GM12873 (cell line): ENCODE measurements at regions not wholly inside any gene's neighbourhood (a gene's known extent, or its start where the extent isn't known, plus 50 kb on each side); places are given as distances from the start of the nearest gene placed in this dataset.

Experiments used
- TF ChIP-seq, protein P1 (sequence below): IDR thresholded peaks from 2 replicates; pipeline ENCODE4 v1.5.1; 2012; ENCODE audit warnings: low read depth, mild to moderate bottlenecking, moderate library complexity, low read length, control low read depth; ENCODE audit not compliant: insufficient read depth; ENCODE audit errors: missing control alignments

DNA sequence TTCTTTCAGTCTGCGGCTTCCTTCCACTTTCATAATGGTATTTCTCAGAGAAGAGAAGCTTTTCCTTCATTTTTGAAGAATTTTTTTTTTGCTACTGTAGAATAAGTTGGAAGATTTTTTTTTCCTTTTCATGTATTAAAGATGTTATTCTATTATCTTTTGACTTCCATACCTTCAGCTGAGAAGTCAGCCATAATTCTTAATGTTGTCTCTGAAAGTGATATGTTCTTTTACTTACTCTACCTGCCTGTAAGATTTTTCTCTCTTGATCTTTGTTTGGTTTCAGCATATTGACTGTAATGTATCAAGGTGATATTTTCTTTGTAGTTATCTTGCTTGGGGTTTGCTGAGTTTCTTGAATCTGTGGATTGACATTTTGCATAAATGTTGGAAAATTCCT, 143.5 kb upstream of the TOX3 start:
- TF ChIP-seq, protein P1, sequence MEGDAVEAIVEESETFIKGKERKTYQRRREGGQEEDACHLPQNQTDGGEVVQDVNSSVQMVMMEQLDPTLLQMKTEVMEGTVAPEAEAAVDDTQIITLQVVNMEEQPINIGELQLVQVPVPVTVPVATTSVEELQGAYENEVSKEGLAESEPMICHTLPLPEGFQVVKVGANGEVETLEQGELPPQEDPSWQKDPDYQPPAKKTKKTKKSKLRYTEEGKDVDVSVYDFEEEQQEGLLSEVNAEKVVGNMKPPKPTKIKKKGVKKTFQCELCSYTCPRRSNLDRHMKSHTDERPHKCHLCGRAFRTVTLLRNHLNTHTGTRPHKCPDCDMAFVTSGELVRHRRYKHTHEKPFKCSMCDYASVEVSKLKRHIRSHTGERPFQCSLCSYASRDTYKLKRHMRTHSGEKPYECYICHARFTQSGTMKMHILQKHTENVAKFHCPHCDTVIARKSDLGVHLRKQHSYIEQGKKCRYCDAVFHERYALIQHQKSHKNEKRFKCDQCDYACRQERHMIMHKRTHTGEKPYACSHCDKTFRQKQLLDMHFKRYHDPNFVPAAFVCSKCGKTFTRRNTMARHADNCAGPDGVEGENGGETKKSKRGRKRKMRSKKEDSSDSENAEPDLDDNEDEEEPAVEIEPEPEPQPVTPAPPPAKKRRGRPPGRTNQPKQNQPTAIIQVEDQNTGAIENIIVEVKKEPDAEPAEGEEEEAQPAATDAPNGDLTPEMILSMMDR: no peak

DNA sequence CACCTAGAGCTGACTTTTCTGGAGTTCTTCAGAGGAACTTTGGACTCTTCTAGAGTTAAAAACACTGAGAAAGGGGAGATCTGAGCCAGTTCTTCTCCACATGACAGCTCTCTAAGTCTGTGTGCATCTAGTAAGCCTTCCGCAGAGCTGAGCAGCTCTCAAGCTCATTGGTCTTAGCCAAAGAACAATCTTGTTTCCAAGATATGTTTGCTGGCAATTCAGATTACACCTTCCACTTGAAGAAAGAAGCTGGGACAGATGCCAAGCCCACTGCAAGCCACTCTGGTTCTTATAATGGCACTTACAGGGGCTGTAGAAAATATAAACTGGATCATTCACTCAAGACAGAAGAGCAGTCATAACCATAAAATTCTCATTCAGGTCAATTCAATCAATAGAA, 134.1 kb upstream of the TOX3 start:
- TF ChIP-seq, protein P1: no peak

DNA sequence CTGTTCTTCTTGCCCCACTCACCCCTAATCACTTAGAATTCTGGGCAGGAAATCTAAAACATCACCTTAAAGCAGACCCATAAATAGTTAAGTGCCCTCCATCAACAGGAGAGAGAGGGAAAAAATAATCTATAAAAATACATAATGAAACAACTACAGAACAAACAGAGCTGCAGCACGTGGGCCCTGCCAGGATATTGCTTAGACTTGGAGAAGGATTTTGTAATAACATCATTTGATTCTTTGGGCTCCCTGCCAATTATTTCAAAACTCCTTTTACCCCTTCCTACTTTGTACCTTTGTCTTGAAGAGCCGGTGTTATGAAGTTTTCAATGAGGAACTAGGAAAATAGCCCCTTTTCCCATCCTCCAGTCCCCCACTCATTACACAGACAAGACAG, 130.6 kb upstream of the TOX3 start:
- TF ChIP-seq, protein P1: no peak

DNA sequence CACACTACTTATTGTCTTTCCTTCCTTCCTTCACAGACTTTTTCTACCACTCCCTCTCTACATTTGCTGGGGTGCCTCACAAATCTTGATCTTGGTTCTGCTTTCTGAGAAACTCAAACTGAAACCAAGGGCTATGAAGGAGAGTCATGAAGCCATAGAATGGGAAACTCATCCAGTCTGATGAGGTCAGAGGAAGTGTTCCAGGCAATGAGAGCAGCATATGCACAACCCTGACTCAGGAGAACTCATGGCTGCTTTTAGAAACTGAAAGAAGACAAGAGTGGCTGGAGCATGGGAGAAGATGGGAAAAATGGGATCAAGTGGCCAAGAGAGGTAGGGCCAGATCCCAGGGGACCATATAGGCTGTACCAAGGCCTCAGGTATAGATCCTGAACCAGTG, 130.0 kb upstream of the TOX3 start:
- TF ChIP-seq, protein P1: no peak

DNA sequence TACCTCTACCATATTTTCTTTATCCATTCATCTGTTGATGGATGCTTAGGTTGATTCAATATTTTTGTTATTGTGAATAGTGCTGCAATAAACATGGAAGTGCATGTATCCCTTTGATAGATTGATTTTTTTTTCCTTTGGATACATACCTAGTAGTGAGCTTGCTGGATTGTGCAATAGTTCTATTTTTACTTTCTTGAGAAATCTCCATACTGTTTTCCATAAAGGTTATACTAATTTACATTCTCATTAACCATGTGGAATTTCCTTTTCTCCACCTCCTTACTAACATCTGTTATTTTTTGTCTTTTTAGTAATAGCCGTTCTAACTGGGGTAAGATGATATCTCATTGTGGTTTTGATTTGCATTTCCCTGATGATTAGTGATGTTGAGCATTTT, 124.6 kb upstream of the TOX3 start:
- TF ChIP-seq, protein P1: no peak

DNA sequence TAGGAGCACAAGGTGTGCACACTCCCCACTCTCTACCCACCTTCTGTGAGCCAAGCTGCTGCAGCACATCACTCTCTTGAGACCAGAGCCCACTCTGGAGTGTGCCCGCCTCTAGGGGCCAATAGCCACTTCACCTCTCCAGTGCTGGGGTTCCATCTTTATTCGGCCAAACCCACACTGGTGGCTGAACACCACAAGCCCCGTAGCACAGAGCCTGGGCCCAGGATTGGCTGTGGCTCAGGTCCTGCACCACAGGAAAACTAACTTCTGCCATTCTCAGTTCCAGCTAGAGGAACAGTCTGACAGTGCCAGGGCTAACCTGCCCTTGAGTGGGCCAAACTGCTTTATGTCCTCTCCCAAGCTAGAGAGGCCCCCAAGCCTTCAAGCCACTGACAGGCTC, 111.0 kb upstream of the TOX3 start:
- TF ChIP-seq, protein P1: no peak

DNA sequence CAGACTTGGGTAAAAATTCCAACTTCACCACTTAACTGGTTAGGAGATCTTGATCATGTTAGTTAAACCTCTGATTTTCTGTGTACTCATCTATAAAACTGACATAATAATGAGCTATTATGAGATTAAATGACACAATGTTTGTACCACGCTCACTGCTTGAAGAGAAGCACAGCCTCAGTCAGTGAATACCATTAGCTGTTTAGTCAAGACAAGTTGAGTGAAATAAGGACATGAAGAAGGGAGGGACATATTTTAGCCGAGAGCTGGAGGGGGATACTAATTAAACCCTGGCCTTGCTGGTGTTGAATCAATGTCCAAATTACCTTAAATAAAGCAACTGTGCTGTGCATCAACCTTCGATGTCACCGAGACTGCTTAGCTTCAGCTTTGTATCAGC, 105.1 kb upstream of the TOX3 start:
- TF ChIP-seq, protein P1: no peak
